HG02885 (cell line): ENCODE measurements at regions not wholly inside any gene's neighbourhood (a gene's known extent, or its start where the extent isn't known, plus 50 kb on each side); places are given as distances from the start of the nearest gene placed in this dataset.

Experiments used
- ATAC-seq: cut with Tn5 transposase; IDR thresholded peaks from one replicate; pipeline ENCODE4 v1.9.1; 2021; ENCODE audit warnings: mild to moderate bottlenecking; ENCODE audit not compliant: unreplicated experiment, poor library complexity

GRCh38 chr12:5369298-5369697, 62.6 kb upstream of the NTF3 start:
- ATAC-seq: no peak

GRCh38 chr12:5371631-5372030, 60.3 kb upstream of the NTF3 start:
- no peak for ATAC-seq

GRCh38 chr12:5374713-5375112, 57.2 kb upstream of the NTF3 start:
- no peak for ATAC-seq

- ATAC-seq: no peak
Measured at GRCh38 chr12:5375547-5376295, 56.2 kb upstream of the NTF3 start.

GRCh38 chr12:5376591-5377207, 55.2 kb upstream of the NTF3 start:
- ATAC-seq: no peak

GRCh38 chr12:5377997-5378592, 53.8 kb upstream of the NTF3 start:
- ATAC-seq: no peak

- ATAC-seq: peak; percentile 44
Measured at GRCh38 chr12:5379749-5380496, 52.0 kb upstream of the NTF3 start.
